ENCODE measurements at regions not wholly inside any gene's neighbourhood (a gene's known extent, or its start where the extent isn't known, plus 50 kb on each side); places are given as distances from the start of the nearest gene placed in this dataset.
"Not testable (repeated sequence)": the region's sequence is repeated elsewhere in the genome, so short reads cannot be mapped to it uniquely, and the experiment has no call there.

- no peak for DNase-seq (ENCODE audit: low read depth in 3 of 3)
Measured at GRCh38 chr9:7479300-7479699, 320.3 kb downstream of the DMAC1 start.

DNA sequence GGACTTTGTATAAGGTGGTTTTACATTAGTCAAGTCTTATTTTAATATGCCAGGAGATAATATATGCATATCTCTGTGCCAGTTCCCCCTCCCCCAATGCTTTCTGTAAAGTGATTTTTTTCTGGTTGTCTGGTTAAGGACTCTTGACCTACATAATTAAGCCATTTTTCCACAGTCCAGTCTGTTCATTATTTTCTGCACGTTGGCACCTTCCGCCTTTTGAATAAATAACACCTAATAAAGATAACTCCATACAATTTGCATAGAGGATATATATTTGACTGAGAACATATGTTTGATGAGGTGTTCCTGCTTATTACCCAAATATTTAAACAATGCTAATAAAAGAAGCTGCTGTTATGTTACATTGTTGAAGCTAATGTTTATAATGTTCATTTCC, 320.9 kb downstream of the DMAC1 start:
- no peak for DNase-seq (ENCODE audit: low read depth in 3 of 3)

- DNase-seq (ENCODE audit: low read depth in 3 of 3) = no peak
Measured at GRCh38 chr9:7467186-7467585, 332.4 kb downstream of the DMAC1 start.

- DNase-seq (ENCODE audit: low read depth in 3 of 3) = no peak
Measured at GRCh38 chr9:7461791-7462190, 337.8 kb downstream of the DMAC1 start.

- no peak for DNase-seq (ENCODE audit: low read depth in 3 of 3)
Measured at GRCh38 chr9:7456793-7457530, 342.6 kb downstream of the DMAC1 start.

GRCh38 chr9:7456377-7456776, 343.2 kb downstream of the DMAC1 start:
- DNase-seq (ENCODE audit: low read depth in 3 of 3) = no peak

GRCh38 chr9:7454624-7455023, 345.0 kb downstream of the DMAC1 start:
- DNase-seq (ENCODE audit: low read depth in 3 of 3) = no peak

DNA sequence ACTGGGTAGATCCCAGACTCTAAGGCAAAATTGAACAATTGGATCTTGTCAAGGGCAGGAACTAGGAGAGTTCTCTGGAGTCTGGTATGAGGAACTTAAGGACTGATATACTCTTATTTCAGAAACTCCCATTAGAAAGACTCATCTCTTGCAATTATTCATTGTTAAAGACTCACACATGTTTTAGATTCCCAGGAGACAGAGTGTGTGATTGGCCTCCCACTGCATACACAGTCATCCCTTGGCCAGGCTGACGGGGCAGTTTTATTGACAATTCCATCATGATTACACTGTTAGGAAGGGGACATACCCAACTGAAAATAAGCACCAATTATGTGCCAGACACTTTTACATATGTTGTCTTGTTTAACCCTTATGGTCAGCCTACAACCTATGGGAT, 347.2 kb downstream of the DMAC1 start:
- DNase-seq (ENCODE audit: low read depth in 3 of 3) = no peak

GRCh38 chr9:7451062-7451461, 348.5 kb downstream of the DMAC1 start:
- no peak for DNase-seq (ENCODE audit: low read depth in 3 of 3)

DNA sequence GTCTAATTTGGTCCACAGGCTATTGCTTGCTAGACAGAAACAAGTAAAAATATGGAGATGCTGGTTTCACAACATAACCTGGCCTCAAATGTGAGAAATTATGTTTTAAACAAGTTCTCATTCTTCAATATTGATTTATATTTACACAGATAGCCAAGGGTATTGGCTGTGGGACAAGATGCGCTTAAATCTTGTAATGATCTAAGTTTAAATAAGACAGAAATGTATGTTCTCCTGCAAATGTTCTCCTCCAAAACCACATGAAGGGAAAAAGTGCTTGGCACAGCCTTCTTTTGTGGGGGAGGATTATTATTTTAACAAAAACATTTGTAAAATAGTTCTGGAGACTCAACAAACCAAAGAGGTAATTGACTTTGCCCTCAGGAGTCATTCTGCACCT, 356.0 kb downstream of the DMAC1 start:
- no peak for DNase-seq (ENCODE audit: low read depth in 3 of 3)

DNA sequence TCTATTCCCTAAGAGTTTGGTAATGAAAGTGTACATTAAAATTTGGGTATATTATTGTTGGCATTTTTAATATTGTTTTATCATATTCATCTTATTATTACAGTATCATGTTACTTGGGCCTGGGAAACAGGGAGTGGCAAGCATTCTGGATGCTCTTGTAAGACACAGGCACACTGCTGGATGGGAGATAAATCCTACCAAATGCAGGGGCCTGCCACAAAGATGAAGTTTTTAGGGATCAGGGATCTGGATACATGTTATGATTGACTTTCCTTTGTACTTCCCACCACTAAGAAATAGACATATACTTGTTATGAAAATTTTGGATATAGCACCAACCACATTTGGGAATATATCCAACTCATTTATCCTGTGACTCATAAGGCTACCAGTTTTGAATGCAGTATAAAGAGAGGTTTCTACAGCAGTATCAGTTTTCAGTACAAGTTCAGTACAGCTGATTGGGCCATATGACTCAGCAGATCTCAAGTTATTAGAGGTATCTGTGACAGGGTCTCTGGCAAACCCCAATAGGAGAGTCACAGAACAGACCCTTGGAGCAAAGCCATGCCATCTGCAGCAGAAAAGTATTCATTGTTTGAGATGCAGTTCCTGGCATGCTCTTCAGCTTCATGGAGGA, 360.1 kb downstream of the DMAC1 start:
- DNase-seq (ENCODE audit: low read depth in 3 of 3) = no peak

- no peak for DNase-seq (ENCODE audit: low read depth in 3 of 3)
Measured at GRCh38 chr9:7436754-7437153, 362.8 kb downstream of the DMAC1 start.

GRCh38 chr9:7433508-7434292, 365.9 kb downstream of the DMAC1 start:
- DNase-seq (ENCODE audit: low read depth in 3 of 3) = no peak

DNA sequence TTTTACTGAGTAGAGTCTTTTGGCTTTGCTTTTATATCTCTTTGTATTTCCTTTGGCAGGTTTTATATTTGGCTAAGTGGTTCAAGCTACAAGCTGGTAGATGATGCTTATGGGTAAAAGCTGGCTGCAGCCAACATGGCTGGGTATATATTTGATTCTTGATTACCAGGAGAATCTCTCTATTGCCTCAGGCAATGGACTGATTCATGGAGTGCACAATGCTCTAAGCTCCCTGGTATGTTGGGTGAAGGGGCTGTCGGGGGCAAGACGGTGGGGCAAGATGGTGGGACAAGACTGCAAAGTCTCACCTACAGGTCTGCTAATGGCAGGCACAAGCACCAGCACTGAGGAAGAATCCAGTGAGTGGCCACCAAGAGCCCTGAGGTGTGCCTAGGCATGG, 366.6 kb downstream of the DMAC1 start:
- no peak for DNase-seq (ENCODE audit: low read depth in 3 of 3)

DNA sequence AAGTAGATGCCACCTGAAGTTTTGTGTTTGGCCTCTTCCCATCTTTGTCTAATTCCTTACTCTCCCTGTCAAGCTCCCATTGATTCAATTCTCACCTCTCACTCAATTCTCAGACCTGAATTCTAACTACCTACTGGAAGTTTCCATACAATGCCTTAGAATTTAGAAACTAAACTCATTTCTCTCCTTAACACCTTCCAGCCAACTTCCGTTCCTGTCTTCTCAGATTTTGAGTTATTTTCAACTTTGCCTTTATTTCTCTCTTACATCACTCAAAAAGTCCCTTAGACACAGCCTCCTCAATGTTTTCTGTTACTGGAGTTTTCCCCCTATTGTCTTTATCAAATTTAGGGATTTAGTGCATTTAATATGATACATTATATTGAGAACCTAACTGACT, 382.2 kb downstream of the DMAC1 start:
- not testable (repeated sequence) for DNase-seq (ENCODE audit: low read depth in 3 of 3)

DNA sequence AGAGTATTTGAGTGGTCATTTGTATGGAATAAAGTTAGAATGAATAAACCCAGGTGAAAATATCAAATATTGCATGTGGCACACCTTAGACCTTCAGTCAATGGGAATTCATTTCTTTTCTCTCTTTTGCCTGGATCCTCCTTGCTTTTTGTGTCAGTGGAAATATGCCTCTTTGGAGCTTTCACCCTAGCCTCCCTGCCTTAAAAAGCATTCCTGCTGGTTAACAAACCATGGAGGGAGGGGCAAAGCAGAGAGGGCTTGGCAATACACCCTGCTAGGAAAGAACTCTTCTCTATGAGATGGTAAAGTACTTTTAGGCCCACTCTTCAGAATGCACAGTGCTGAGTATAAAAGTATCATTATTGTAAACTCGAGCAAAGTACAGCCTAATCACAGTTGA, 383.7 kb downstream of the DMAC1 start:
- no peak for DNase-seq (ENCODE audit: low read depth in 3 of 3)

DNA sequence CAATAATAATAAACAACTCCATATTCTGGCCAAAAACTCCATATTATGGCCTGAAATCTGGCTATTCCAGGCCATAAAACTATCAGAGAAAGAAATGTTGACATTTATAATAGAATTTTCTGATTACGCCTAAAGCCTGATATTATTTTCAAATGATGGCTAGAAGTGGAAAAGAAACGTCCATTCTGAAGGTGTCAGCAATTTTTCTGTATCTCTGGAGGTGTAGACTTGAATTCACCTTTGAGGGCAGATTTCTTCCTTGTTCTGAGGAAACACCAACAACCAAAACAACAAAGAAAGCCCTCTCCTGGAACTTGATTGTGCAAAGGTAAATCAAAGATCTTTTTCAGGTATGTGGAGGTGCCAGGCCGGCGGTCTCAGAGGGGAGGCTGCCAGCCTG, 390.7 kb downstream of the DMAC1 start:
- DNase-seq (ENCODE audit: low read depth in 3 of 3) = no peak

DNA sequence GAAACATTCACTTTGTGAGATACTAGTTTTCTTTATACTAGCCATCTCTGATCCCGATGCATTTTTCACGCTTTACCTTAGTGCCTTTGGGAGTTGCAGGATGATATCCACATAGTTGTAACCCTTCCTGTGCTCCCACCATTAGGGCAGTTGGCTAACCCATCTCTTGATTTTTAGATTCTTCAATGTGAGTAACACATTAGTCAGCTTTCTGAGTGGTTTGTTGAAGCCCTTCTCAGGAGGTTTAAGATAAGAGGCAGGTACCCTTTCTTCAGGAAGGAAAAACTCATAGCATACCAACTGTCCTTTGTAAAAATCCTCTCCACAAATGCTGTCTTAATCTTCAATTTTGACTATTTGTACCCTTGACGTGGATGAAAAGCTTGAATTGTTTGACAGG, 392.3 kb downstream of the DMAC1 start:
- no peak for DNase-seq (ENCODE audit: low read depth in 3 of 3)

DNA sequence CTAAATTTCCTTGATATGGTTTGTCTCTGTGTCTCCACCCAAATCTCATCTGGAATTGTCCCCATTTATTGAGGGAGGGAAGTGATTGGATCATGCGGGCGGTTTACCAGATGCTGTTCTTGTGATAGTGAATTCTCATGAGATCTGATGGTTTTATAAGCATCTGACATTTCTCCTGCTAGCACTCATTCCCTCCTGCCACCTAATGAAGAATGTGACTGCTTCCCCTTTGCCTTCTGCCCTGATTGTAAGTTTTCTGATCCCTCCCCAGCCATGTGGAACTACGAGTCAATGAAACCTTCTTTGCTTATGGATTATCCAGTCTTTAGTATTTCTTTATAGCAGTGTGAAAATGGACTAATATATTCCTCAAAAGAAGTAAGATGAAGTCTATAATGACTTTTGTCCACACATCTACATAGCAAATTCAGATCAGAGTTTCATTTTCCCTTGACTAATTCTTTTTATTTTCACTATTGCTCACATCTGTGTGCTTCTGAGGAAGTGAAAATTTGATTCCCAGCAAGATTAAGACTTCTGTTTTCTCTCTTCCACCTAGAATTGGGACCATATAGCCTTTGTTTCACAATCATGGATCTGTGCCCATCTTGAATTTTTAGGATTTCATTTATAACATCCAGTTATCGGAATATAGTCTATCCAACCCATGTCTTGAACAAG, 393.5 kb downstream of the DMAC1 start:
- DNase-seq (ENCODE audit: low read depth in 3 of 3) = no peak

DNA sequence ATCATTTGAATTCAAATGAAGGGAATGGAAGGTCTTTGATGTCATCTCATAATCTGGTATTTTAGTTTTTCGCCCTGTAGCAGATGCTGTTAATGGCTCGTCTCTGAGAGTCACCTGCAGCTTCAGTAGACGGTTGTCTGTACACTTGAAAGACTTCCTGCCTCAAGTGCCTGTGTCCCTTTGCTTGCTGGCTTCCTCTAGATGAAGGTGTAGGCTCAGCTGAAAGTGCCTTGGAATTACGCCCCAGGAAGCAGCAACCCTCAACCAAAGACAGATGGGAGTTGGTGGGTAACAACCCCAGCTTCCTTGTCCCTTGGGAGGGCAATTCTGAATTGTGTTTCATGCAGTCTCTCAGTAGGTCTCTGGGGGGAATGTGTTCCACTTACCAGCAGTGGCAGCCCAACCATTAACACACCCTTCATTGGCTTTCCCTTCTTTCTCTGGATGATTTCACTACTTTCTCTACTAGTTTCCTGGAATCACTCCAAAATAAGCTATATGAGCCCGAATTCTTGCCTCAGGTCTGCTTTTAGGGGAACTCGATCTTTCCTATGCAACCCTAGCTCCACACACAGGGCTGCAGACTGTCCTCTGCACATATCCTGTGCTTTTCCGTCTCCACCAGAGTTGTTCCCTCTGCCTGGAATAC, 395.6 kb downstream of the DMAC1 start:
- DNase-seq (ENCODE audit: low read depth in 3 of 3) = no peak

DNA sequence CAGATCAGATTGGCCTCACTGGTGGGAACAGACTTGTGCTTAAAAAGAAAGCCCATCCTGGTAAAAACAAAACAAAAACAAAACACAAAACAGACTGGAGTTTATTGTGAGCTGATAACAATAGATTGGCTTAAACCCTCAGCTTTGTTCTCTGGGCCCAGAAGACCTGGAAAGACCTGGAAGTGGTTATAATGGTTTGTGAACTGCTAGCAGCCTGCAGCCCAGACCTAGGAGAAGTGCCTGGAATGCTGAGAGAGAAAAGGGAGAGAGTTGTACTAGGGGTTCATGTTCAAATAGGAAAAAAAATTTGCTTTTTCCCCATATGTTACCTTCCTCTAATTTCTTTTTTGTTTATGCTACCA, 396.6 kb downstream of the DMAC1 start:
- no peak for DNase-seq (ENCODE audit: low read depth in 3 of 3)

Measured in stimulated activated CD4-positive, alpha-beta T cell treated with anti-CD3 and anti-CD28 coated beads, TNF-alpha, amount 100 ng/mL, for 48 hours (primary cell).